GM21367 (cell line): ENCODE measurements at regions not wholly inside any gene's neighbourhood (a gene's known extent, or its start where the extent isn't known, plus 50 kb on each side); places are given as distances from the start of the nearest gene placed in this dataset.

ENCODE experiments used
- ATAC-seq: cut with Tn5 transposase; IDR thresholded peaks from one replicate; pipeline ENCODE4 v1.9.1; 2021; ENCODE audit not compliant: unreplicated experiment

DNA sequence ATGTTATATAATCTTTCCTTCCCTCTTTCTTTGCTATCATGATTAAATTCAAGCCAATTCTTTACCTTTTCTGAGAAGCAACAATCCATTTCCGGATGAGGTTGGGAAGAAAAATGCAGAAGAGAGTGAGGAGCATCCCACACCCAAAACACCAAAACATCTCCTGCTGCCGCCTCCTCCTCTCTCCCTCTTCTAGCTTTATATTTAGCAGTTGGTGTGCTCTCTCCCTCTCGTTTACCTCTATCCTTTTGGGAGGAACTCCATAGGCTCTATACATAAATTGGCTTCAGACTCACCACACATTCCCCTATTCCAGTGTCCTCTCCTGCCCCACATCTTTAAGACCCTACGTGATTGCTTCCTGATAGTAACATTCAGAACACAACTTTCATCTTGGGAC lies 332.2 kb upstream of the PLXNA2 start:
- no peak for ATAC-seq

DNA sequence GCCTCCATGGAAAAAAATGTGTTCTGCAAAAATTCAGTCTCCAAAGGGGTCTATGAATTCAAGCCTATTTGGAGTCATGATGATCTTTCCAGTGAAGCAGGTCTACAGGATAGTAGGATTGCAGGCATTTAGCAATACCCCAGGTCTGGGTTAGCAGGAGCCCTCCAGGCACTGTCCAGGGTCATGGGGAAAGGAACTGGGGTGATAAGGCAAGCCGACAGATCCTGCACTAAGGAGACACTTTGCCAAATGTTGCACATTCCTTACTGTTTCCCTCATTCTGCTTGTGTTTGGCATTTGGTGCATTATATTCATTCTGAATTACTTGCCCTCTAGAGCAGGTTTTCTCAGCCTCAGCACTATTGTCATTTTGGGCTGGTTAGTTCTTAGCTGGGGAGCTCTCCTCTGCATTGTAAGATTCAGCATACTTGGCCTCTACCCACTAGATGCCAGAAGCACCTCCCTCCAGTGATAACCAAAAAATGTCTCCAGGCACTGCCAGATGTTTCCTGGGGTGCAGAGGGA lies 333.3 kb upstream of the PLXNA2 start:
- ATAC-seq, result no peak

DNA sequence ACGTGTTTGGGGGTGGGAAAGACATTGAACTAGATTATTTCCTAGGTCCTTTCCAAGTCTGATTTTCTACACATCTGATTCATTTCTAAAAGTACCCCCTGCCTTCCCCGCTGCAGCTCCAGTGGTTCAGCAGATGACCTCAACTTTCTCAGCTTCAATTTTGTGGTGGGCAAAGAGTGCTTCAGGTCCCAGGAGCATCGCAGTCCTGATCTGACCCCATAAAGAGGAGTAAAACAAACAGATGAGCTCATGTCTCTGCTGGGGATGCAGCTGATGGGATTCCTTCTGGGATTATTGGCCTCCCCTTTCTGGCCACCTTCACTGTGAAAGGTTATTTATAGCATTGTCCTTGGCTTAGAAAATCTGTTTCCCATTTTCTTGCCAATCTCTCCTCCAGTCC lies 337.0 kb upstream of the PLXNA2 start:
- no peak for ATAC-seq

DNA sequence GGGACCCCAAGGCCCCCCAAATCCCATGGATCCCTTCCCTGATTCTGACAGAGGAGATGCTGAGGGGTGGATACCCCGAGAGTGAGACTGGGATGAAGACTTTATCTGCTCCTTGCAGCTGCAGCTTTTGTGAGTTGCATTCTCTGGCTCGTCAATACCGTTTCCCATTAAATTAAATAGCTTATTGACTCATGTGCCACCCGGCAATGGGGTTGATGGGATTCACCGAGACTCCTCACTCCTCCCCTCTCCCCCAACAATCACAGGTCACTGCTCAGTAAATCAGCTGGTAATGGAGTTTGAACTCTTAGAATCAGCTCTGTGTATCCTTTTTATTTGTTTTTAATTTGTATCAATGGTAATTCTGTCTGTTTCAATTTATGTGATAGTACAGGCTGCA lies 337.5 kb upstream of the PLXNA2 start:
- no peak for ATAC-seq

DNA sequence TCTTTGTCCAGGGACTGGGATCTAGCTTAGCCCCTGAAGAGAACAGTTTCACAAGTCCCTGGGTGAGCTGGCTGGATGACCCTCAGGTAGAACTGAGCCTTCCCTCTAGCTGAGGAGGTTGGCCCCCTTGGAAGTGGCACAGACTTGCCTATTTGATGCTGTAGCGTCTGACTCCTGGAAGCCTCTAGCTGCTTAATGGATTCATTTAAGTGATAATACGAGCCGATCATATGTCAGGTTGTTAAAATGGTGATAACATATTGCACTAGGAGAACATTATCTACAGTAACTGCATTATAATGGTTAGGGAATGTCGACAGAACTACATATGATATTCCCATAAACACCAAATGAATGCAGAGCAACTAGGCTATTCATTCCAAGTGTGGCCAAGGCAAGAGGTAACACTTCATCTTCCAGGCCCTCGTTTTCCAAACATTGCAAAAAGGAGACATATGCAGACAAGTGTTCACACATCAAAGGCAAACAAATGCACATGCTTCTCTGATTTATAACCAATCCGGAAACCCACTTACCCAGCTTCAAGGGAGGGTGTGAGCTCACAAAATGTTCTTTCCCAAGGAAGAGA lies 340.1 kb upstream of the PLXNA2 start:
- no peak for ATAC-seq

DNA sequence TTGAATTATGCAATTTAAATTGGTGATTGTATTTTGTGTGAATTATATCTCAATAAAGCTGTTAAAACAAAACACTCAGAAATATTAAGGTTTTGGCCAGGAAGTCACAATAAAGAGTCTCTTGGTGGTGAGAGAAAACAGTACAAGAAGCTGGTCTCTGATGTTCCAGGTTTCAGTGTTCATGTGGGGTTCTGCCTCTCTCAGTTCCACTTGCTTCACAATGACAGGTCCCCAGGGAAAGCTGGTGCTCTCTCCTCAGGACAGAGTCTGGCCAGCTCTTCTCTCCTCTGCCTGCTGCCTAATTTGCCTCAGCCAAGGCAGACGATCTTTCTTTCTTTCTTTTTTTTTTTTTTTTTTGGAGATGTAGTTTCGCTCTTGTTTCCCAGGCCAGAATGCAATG lies 342.9 kb upstream of the PLXNA2 start:
- ATAC-seq, result peak; percentile 98

DNA sequence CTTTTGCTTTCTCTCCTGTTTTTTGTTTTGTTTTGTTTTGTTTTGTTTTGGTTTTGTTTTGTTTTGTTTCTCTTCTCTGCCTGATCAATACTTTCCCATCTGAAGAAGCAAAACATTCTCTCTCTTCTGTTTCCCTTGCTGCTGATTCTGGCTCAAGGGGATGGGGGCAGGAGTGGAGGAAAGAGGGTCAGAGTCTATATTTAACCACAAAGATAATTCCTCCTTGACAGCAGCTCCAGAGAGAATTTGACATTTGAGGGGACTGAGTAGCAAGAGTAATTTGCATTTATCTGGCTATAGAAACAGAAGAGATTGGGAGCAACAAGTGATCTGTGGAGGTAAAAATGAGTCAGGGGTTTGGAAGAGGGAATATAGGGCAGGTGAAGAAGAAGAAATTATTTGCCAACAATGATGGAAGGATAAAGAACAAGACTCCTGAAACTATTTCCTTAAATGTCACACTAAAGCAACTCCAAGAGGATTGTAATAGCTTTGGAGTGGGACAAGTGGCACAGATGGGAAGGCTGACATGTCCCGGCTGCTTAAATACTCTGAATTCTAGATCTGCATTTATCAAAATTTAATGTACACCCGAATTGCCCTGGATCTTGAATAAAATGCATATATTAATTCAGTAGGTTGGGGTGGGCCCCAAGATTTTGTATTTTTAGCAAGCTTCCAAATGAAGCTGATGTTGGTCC lies 349.3 kb upstream of the PLXNA2 start:
- no peak for ATAC-seq

DNA sequence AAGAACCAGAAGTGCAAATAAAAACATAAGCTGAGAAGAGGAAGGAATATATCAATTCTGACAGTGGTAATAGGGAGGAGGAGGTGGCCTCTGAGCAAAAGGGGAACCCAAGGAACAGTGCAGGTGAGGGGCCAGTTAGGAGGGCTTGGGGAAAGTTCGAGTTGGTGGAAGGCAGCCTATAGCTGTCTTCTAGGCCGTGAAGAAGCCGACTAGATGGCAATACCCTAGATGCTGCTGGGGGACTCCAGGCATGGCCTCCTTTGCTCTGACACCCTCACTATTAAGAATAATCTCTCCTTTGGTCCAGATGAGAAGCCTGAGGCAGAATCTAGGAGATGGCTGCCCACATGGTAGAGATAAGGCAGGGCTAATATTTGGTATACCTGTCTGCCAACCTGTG lies 351.1 kb upstream of the PLXNA2 start:
- no peak for ATAC-seq

DNA sequence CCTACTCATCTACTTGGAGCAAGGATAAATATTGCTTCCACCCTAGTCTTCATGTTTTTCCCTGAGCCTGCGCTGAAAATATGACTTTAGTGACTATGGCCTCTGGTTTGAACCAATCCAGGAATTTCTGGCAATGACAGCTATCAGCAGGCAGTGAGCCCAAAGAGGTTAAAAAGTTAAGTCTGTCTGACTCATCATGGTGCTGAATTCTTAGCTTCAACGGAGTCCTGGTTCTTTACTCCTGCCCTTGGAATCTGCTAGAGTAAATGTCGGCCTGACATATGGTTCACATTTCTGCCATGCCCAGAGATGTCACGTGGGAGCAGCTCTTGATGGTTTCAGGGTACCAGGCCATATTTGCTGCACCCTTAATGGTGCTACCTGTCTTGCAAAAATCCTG lies 351.6 kb upstream of the PLXNA2 start:
- no peak for ATAC-seq

DNA sequence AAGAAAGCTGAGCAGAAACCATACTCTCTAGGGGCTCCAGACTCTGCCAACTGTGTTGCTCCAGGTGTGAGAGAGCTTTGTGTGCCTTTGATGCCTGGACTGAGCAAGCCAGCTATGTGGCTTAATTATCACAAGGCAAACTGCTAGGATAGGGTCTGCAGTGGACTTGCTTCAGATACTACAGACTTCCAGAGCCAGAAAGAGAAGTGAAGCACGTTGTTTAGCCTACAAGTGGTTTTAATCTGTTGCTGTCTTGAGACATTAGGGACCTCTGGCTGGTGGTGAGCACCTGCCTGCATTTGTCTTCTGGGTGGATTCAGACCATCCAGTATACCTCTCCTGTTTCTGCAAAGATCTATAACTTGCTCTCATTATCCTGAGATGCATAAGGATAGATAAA lies 353.4 kb upstream of the PLXNA2 start:
- no peak for ATAC-seq

DNA sequence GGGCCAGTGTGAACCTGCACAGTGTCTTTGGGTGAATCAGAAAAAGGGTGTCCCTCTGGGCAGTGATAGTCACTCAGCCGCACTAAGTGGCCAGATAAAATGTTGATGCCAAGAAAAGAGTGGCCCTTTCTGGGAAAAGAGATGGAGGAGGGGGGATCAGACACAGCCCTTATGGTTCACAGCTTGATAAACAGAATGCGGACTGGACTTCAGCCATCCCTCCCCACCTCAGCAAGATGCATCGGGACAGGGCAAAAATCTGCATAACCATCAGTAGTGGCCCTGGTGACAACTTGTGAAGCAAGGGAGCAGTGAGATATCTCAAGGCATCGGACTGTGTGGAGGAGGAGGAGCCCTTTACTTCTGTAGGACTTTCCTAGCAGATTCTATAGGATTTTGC lies 353.8 kb upstream of the PLXNA2 start:
- ATAC-seq, result no peak

DNA sequence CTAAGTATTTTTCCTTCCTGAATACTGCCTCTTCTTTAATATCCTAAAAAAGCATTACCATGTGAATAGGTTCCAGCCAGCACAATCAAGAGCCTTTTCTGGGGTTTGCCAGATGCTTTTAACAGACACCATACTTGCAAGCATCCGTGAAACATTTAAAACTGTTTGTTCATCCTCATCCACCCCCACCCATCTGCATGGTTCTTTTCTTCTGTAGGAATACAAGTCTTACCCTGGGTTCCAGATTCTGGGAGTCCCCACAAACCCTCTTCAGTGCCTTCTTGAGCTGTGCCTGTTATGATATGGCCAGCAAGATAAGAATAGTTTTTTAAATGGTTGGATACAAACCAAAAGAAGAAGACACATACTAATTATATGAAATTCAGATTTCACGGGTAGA lies 354.9 kb upstream of the PLXNA2 start:
- no peak for ATAC-seq

DNA sequence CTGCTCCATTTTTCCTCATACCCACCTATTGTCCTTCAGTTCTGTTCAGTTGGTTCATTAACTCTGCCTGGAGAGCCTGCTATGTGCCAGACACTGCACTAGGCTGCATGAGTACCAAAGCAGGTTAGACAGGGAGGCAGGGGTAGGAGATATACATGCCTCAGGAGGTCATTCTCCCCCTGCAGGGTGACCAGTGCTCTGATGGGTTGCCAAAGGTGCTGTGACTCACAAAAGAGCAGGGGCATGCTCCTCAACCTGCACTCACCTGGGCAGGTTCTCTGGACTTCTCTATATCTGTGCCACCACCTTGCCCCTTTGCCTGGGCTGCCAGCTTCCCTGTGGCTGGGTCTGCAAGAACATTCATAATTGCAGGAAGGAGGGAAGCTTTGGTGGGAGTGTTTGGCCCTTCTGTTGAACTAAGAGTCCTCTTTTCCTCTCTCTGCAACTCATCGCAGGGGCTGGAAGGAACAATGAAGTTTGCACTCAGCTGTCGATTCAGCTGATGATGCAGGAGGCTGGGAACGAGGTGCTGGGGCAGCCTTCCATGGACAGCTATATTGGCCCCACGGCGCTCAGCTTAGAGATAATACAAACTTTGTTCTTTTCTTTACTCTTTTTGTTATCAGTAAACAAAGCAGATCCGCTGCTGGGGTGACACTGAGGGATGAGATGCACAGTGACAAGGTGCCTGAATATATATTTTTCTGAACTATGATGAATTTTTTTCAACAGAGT lies 356.4 kb upstream of the PLXNA2 start:
- no peak for ATAC-seq

DNA sequence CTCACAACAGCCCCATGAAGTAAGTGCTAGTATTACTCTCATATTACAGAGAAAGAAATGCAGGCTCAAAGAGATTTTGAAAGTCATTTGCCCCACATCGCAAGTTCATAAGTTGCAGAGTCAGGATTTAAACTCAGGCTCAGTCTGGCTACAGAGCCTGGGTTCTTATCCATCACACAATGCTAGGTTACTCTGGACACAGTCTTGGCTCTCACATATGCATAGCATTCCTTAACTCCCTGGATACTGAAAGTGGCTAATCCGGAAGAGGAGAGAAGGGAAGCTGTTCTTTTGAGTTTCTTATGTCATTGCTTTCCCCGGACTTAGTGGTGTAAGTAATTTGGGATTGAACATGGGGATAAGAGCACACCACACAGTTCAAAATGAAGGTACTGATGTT lies 357.4 kb upstream of the PLXNA2 start:
- no peak for ATAC-seq

DNA sequence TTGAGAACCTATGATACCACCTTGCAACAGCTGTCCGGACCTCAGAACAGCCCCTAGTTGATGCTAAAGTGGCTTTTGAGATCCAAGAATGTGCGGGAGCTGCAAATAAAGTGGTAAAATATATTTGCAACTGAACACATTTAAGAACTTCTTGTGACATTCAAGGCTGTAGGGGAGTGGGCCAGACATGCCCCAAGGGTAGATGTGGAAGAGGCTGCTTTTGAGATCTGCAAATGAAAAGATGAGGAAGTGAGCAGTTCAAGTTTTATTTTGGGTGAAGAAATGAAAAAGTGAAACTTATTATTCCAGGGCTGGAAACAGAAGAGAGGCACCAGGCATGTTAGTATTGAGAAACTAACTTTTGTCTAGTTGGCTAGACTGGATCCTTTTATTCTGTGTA lies 359.5 kb upstream of the PLXNA2 start:
- ATAC-seq, result no peak

DNA sequence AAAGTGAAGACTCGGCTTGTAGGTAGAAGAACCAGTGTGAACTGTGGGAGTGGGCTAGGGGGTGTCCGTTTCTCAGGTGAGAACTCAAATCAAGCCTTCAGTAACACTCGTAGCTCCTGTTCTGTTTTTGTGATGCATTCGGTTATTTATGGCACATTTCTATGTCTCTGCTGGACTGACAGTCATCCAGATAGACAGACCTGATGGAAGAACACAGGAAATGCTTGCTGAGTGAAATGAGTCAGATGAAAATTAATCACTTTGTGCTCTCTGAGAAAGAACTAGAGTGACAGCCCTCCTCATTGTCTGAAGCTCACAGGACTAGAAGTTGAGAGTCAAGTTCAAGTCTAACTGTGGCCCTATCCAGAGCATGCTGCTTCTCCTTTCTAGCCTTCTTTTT lies 360.1 kb upstream of the PLXNA2 start:
- peak; percentile 91 for ATAC-seq

DNA sequence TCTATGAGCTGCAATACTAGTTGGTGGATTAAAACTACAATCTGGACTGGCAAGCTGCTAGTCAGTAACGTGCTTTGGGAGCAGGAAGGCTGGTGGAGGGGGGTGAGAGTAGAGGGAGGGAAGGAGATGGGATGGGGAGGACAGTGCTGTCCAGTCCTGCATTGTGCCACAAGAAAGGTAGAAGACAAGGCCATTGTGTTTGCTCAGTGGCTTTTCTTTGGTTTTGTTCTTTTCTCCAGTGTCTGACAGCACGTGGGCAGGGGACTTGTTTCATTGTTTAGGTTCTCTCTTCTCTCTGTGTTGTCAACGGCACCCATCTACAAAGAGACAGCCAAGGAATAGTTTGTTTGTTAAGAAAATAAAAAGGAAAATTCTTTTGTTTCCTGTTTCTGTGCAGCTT lies 362.8 kb upstream of the PLXNA2 start:
- no peak for ATAC-seq

DNA sequence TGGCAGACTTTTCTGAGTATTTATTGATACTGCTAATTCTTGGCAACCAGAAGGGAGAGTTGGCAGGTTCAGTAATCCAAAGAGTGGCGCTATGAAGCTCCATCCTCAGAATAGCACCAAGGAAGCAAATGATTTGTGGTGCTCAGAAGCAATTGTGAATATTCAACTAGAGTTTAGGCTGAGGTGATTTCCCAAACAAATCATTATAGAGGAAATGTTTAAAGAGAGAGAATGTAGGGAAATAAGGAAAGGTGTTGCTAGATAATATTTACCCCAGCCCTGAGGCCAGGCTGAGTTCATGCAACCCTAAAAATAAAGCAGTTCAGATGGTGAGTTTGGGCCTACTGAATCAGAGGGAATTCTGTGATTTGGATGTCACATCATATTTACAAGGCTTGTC lies 363.4 kb upstream of the PLXNA2 start:
- no peak for ATAC-seq

DNA sequence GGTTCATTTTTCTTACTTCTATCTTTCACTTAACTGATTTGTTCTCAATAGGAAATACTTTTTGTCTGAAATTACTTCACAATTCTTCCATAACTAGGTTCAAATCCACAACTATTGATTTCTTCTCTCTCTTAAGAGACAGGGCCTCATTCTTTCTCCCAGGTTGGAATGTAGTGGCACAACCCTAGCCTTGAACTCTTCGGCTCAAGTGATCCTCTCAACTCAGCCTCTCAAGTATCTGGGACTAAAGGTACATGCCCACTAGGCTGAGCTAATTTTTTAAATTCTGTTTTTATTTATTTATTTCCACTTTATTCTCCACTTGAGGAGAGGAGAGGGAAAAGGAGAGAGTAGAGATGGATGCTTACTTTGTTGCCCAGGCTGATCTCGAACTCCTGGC lies 370.4 kb upstream of the PLXNA2 start:
- no peak for ATAC-seq

DNA sequence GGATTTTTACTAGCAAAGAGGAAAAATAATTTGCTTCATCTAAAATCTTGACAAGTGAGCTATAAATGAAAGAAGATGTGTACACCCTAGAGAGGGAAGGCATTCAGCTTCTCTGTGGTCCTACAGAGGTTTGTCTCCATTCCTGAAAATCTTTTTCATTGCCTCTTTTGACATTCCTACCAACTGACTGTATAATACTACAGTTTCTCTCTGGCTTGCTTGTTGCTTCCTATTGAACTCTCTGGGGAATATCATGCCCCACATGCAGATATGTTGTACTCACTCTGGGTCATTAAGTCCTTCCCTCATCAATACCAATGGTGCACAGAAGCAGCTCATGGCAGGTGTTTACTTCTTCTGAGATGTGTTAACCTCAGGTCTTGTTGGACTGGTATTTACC lies 371.2 kb upstream of the PLXNA2 start:
- ATAC-seq, result no peak

DNA sequence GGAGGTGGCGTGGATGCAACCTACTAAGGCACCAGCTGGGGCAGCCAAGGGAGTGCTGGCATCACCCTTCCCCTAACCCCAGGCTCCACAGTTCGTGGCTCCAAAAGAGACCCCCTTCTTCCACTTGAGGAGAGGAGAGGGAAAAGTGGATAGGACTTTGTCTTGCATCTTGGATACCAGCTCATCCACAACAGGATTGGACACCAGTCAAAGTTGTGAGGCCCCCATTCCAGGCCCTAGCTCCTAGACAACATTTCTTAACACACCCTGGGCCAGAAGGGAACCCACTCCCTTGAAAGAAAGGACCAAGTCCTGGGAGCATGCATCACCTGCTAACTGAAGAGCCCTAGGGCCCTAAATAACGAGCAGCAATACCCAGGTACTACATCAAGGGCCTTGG lies 372.6 kb upstream of the PLXNA2 start:
- no peak for ATAC-seq
